GM12878 (cell line): ENCODE measurements at regions not wholly inside any gene's neighbourhood (a gene's known extent, or its start where the extent isn't known, plus 50 kb on each side); places are given as distances from the start of the nearest gene placed in this dataset.

Experiments used
- ATAC-seq: fragments of 200-7000 bp; cut with Tn5 transposase; 3 replicates; pipeline ENCODE4 v1.9.1; 2020; ENCODE audit warnings: mild to moderate bottlenecking, moderate library complexity
- BruUV-seq: library from RNA; stranded (reverse); fragments of 400-500 nt; replicated peaks from 2 replicates; lab custom pipeline; 2021; lab: Mats Ljungman, UMichigan
- CTCF ChIA-PET: fragments of 300-600 bp; sonication (Branson Sonifier 250); formaldehyde crosslinking; extraction: SDS; loops from one replicate; lab custom pipeline; 2021; ENCODE audit warnings: inconsistent platforms; lab: Yijun Ruan, JAX
- POLR2A ChIA-PET: fragments of 350-600 bp; formaldehyde crosslinking; extraction: SDS; loops from one replicate; lab custom pipeline; 2021; ENCODE audit warnings: inconsistent platforms; lab: Charles Lee
- RAD21 ChIA-PET: fragments of 300-600 bp; sonication (Branson Sonifier 250); formaldehyde crosslinking; loops from one replicate; lab custom pipeline; 2023; ENCODE audit warnings: antibody characterized with exemption; ENCODE audit not compliant: unreplicated experiment; lab: Charles Lee
- SMC1A ChIA-PET: fragments of 300-600 bp; sonication (Branson Sonifier 250); formaldehyde crosslinking; loops from one replicate; lab custom pipeline; 2023; ENCODE audit not compliant: unreplicated experiment, uncharacterized antibody; lab: Charles Lee
- DNase-seq: peaks from one replicate; pipeline ENCODE4 v3.0.0-alpha.2; 2011; ENCODE audit warnings: low read depth, low spot score
- FAIRE-seq: peaks from 3 replicates; lab custom pipeline; 2011; peaks lifted over from hg19 to GRCh38; lab: Jason Lieb, UNC
- H2AFZ ChIP-seq: 2 replicates; pipeline ENCODE4 v1.6.0; 2011; ENCODE audit warnings: low read depth, low read length, control low read depth; ENCODE audit not compliant: control insufficient read depth
- H3K27ac ChIP-seq: 2 replicates; pipeline ENCODE4 v1.5.1; 2011; ENCODE audit warnings: control low read depth; ENCODE audit not compliant: control insufficient read depth, insufficient read depth
- H3K27me3 ChIP-seq, 2 experiments: replicated peaks in 1 of 2; 2 replicates each; pipeline versions ENCODE4 v1.6.0 to v1.6.1; 2011; ENCODE audit warnings: low read length in 1 of 2; ENCODE audit not compliant: control insufficient read depth in 2 of 2, insufficient read depth in 2 of 2
- H3K36me3 ChIP-seq, 2 experiments: 2 replicates each; pipeline ENCODE4 v1.5.1; 2011; ENCODE audit warnings: low read length in 1 of 2; ENCODE audit not compliant: control insufficient read depth in 2 of 2, insufficient read depth in 2 of 2
- H3K4me1 ChIP-seq: 2 replicates; pipeline ENCODE4 v1.6.1; 2011; ENCODE audit warnings: mild to moderate bottlenecking, low read length, moderate library complexity, mixed read lengths; ENCODE audit not compliant: control insufficient read depth, insufficient read depth
- H3K4me2 ChIP-seq: 2 replicates; pipeline ENCODE4 v1.6.0; 2011; ENCODE audit warnings: control low read depth; ENCODE audit not compliant: control insufficient read depth, insufficient read depth
- H3K4me3 ChIP-seq: fragments of 200-600 bp; sonication (generic); 2 replicates; pipeline ENCODE4 v1.5.1; 2016
- H3K79me2 ChIP-seq: 2 replicates; pipeline ENCODE4 v1.6.0; 2011; ENCODE audit warnings: low read length; ENCODE audit not compliant: control insufficient read depth, insufficient read depth
- H3K9ac ChIP-seq: 2 replicates; pipeline ENCODE4 v1.8.0; 2011; ENCODE audit warnings: low read length, control low read depth, mixed read lengths; ENCODE audit not compliant: control insufficient read depth, insufficient read depth
- H3K9me3 ChIP-seq: replicated peaks from 3 replicates; pipeline ENCODE4 v1.5.1; 2011; ENCODE audit warnings: mild to moderate bottlenecking, low read length; ENCODE audit not compliant: control insufficient read depth, insufficient read depth
- H4K20me1 ChIP-seq: 2 replicates; pipeline ENCODE4 v1.6.0; 2011; ENCODE audit not compliant: control insufficient read depth, insufficient read depth
- BCL3 ChIP-seq: IDR thresholded peaks from 2 replicates; pipeline ENCODE4 v1.6.1; 2011; ENCODE audit warnings: borderline replicate concordance, low read depth, mild to moderate bottlenecking, moderate library complexity, low read length; ENCODE audit not compliant: insufficient read depth, poor library complexity, severe bottlenecking
- BHLHE40 ChIP-seq, 2 experiments: fragments of 450-650 bp in 1 of 2; IDR thresholded peaks; 2 replicates each; pipeline ENCODE4 v1.6.1; 2011 to 2017; ENCODE audit warnings: low read depth in 2 of 2, borderline replicate concordance in 1 of 2, improper control_type of control experiment in 1 of 2, low read length in 1 of 2, mild to moderate bottlenecking in 1 of 2
- EP300 ChIP-seq, 2 experiments: fragments of 150-350 bp in 1 of 2; IDR thresholded peaks; 2 replicates each; pipeline ENCODE4 v1.6.1; 2011 to 2012; ENCODE audit warnings: low read depth in 2 of 2, low read length in 2 of 2, borderline replicate concordance in 1 of 2, improper control_type of control experiment in 1 of 2, inconsistent platforms in 1 of 2; ENCODE audit not compliant: control insufficient read depth in 1 of 2
- RB1 ChIP-seq: fragments of 450-650 bp; formaldehyde crosslinking; IDR thresholded peaks from 2 replicates; pipeline ENCODE4 v1.6.1; 2017; ENCODE audit warnings: mild to moderate bottlenecking, borderline replicate concordance
- RUNX3 ChIP-seq: IDR thresholded peaks from 2 replicates; pipeline ENCODE4 v1.6.1; 2012; ENCODE audit warnings: low read length, inconsistent platforms
- SUZ12 ChIP-seq: fragments of 200-600 bp; sonication (generic); IDR thresholded peaks from one replicate; pipeline ENCODE4 v1.6.1; 2018; ENCODE audit warnings: antibody characterized with exemption, mild to moderate bottlenecking; ENCODE audit not compliant: unreplicated experiment
- YY1 ChIP-seq: IDR thresholded peaks from 2 replicates; pipeline ENCODE4 v1.6.1; 2011; ENCODE audit warnings: low read depth, mild to moderate bottlenecking, low read length
- ZNF24 ChIP-seq: fragments of 450-650 bp; IDR thresholded peaks from 2 replicates; pipeline ENCODE4 v1.6.1; 2017; ENCODE audit warnings: antibody characterized with exemption, mild to moderate bottlenecking
- ZNF384 ChIP-seq: IDR thresholded peaks from 2 replicates; pipeline ENCODE4 v1.6.1; 2012; ENCODE audit warnings: low read depth, mild to moderate bottlenecking, low read length, improper control_type of control experiment, borderline replicate concordance
- WGBS: methylation state at CpG from one replicate; pipeline ENCODE4 v1.1.6; 2016; ENCODE audit warnings: low lambda C conversion rate; ENCODE audit not compliant: insufficient replicate concordance, insufficient coverage; ENCODE audit errors: missing lambda C conversion rate; 5-methylcytosine and 5-hydroxymethylcytosine counted together
- in situ Hi-C: fragments of 300-500 bp; cut with MboI; formaldehyde crosslinking; loops from 9 replicates; pipeline ENCODE4 v1.14.3; 2018; ENCODE audit warnings: mixed read lengths
- intact Hi-C: fragments of 100-400 bp; cut with micrococcal nuclease; formaldehyde crosslinking; loops from one replicate; pipeline ENCODE4 v1.14.2; 2022; ENCODE audit not compliant: unreplicated experiment
- TF ChIP-seq, protein P1 (sequence below): fragments of 450-650 bp; IDR thresholded peaks from 2 replicates; pipeline ENCODE4 v1.6.1; 2017; ENCODE audit warnings: mild to moderate bottlenecking, moderate library complexity
- TF ChIP-seq, protein P2 (sequence below): IDR thresholded peaks from 2 replicates; pipeline ENCODE4 v1.6.1; 2011; ENCODE audit warnings: mild to moderate bottlenecking, low read depth, low read length, moderate library complexity; ENCODE audit not compliant: insufficient replicate concordance
- TF ChIP-seq, protein P3 (sequence below): fragments of 450-650 bp; formaldehyde crosslinking; IDR thresholded peaks from 2 replicates; pipeline ENCODE4 v1.4.0; 2020; ENCODE audit warnings: mild to moderate bottlenecking, moderate library complexity

DNA sequence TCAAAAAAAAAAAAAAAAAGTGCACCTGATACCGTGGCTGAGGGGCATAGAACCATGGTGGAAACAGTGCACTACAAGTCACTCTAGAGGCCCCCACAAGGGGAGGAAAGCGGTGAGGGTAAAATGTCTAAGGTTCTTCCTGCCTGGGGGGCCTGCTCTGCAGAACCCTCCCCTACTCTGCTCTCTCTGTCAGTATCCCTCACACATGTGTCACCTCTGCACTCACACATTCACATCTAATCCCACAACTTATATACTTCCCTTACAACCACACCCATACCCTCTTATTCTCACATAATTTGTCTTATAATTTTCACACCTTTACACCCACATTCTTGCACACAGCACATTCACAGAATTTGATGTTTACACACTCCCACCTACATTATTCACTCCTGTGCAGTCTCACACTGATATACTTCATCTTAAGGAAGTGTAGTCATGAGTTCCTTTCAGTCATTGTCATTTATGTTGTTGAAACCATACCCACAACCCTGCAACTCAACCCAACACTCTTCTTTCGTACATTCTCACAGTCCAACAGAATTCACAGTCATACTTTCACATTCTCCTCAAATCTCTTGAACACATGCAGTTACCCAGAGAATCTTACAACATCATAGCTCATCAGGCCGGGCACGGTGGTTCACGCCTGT, 68.0 kb upstream of the PAX2 start:
- whole genome bisulfite sequencing: 36% methylated on average over 6 of the region's 6 CpGs
- Histone ChIP-seq H3K36me3 (no peaks in the 10 kb centered on the region), H3K4me2 (no peak overlapping the region), H3K4me1 (no peaks in the 10 kb centered on the region), H3K9me3 (no peaks in the 10 kb centered on the region), H2AFZ (no peak overlapping the region), H3K27ac (no peak overlapping the region), H3K79me2 (no peaks in the 10 kb centered on the region), H3K4me3 (no peak overlapping the region), H3K9ac (no peak overlapping the region), H3K27me3 (peaks cover under 1 to 10% of the 10 kb centered on the region in 2 experiments), H4K20me1 (no peaks in the 10 kb centered on the region)
- BruUV-seq: no TSS peak
- intact Hi-C loops (no loop called here), in situ Hi-C loops (no loop called here)
- ATAC-seq (no peak), FAIRE-seq (no peak), DNase-seq (no peak)
- ChIA-PET RAD21 (no interaction called here), POLR2A (interaction anchor here (0.6 kb wide), 1 partner anchor 133 kb away, joined by 6 read pairs; no protein-coding TSS in a partner anchor), CTCF (interaction anchor here (1.2 to 1.3 kb wide), 2 partner anchors 66 to 67 kb away, joined by 3 to 4 read pairs; no protein-coding TSS in a partner anchor), SMC1A (no interaction called here)
- TF ChIP-seq BHLHE40 (IDR thresholded peaks at IDR 0.05; ENCODE audit: borderline replicate concordance in 1 of 2, low read depth in 2 of 2, low read length in 1 of 2) (no peak), SUZ12 (no peak), EP300 (IDR thresholded peaks at IDR 0.05; ENCODE audit: borderline replicate concordance in 1 of 2, control insufficient read depth in 1 of 2, low read depth in 2 of 2, low read length in 2 of 2) (no peak), RB1 (no peak), BCL3 (no peak), YY1 (no peak), ZNF24 (no peak), ZNF384 (no peak), RUNX3 (no peak)
- TF ChIP-seq, protein P1, sequence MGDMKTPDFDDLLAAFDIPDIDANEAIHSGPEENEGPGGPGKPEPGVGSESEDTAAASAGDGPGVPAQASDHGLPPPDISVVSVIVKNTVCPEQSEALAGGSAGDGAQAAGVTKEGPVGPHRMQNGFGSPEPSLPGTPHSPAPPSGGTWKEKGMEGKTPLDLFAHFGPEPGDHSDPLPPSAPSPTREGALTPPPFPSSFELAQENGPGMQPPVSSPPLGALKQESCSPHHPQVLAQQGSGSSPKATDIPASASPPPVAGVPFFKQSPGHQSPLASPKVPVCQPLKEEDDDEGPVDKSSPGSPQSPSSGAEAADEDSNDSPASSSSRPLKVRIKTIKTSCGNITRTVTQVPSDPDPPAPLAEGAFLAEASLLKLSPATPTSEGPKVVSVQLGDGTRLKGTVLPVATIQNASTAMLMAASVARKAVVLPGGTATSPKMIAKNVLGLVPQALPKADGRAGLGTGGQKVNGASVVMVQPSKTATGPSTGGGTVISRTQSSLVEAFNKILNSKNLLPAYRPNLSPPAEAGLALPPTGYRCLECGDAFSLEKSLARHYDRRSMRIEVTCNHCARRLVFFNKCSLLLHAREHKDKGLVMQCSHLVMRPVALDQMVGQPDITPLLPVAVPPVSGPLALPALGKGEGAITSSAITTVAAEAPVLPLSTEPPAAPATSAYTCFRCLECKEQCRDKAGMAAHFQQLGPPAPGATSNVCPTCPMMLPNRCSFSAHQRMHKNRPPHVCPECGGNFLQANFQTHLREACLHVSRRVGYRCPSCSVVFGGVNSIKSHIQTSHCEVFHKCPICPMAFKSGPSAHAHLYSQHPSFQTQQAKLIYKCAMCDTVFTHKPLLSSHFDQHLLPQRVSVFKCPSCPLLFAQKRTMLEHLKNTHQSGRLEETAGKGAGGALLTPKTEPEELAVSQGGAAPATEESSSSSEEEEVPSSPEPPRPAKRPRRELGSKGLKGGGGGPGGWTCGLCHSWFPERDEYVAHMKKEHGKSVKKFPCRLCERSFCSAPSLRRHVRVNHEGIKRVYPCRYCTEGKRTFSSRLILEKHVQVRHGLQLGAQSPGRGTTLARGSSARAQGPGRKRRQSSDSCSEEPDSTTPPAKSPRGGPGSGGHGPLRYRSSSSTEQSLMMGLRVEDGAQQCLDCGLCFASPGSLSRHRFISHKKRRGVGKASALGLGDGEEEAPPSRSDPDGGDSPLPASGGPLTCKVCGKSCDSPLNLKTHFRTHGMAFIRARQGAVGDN: no peak
- TF ChIP-seq, protein P2, sequence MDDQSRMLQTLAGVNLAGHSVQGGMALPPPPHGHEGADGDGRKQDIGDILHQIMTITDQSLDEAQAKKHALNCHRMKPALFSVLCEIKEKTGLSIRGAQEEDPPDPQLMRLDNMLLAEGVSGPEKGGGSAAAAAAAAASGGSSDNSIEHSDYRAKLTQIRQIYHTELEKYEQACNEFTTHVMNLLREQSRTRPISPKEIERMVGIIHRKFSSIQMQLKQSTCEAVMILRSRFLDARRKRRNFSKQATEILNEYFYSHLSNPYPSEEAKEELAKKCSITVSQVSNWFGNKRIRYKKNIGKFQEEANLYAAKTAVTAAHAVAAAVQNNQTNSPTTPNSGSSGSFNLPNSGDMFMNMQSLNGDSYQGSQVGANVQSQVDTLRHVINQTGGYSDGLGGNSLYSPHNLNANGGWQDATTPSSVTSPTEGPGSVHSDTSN: no peak
- TF ChIP-seq, protein P3, sequence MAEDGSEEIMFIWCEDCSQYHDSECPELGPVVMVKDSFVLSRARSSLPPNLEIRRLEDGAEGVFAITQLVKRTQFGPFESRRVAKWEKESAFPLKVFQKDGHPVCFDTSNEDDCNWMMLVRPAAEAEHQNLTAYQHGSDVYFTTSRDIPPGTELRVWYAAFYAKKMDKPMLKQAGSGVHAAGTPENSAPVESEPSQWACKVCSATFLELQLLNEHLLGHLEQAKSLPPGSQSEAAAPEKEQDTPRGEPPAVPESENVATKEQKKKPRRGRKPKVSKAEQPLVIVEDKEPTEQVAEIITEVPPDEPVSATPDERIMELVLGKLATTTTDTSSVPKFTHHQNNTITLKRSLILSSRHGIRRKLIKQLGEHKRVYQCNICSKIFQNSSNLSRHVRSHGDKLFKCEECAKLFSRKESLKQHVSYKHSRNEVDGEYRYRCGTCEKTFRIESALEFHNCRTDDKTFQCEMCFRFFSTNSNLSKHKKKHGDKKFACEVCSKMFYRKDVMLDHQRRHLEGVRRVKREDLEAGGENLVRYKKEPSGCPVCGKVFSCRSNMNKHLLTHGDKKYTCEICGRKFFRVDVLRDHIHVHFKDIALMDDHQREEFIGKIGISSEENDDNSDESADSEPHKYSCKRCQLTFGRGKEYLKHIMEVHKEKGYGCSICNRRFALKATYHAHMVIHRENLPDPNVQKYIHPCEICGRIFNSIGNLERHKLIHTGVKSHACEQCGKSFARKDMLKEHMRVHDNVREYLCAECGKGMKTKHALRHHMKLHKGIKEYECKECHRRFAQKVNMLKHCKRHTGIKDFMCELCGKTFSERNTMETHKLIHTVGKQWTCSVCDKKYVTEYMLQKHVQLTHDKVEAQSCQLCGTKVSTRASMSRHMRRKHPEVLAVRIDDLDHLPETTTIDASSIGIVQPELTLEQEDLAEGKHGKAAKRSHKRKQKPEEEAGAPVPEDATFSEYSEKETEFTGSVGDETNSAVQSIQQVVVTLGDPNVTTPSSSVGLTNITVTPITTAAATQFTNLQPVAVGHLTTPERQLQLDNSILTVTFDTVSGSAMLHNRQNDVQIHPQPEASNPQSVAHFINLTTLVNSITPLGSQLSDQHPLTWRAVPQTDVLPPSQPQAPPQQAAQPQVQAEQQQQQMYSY (CRISPR knock-in tag): no peak
